Gastrocnemius medialis (tissue), 4 donors: ENCODE measurements at regions not wholly inside any gene's neighbourhood (a gene's known extent, or its start where the extent isn't known, plus 50 kb on each side); places are given as distances from the start of the nearest gene placed in this dataset.

Experiments
- CTCF ChIP-seq, 5 experiments: fragments of 450-650 bp in 3 of 5; fragments of 200-600 bp in 2 of 5; sonication (generic) in 2 of 5; IDR thresholded peaks in 4 of 5; conservative IDR thresholded peaks in 1 of 5; 1 replicate in 4 of 5; 2 replicates in 1 of 5; pipeline ENCODE4 v1.5.1; 2016 to 2019; ENCODE audit warnings: antibody characterized with exemption in 5 of 5, mild to moderate bottlenecking in 3 of 5, moderate library complexity in 3 of 5
- POLR2A ChIP-seq, 2 donors: fragments of 450-650 bp; IDR thresholded peaks; one replicate each; pipeline ENCODE4 v1.6.1; 2017; ENCODE audit warnings: antibody characterized with exemption in 2 of 2, mild to moderate bottlenecking in 2 of 2, moderate library complexity in 2 of 2

GRCh38 chr18:65547046-65547445 is 203.8 kb upstream of the CDH7 start:
- TF ChIP-seq POLR2A (IDR thresholded peaks at IDR 0.05) (no peak), CTCF (IDR thresholded peaks at IDR 0.05 in 4 of 5, conservative IDR thresholded peaks at IDR 0.05 in 1 of 5) (no peak)
